CD8-positive, alpha-beta memory T cell (primary cell): ENCODE measurements at regions not wholly inside any gene's neighbourhood (a gene's known extent, or its start where the extent isn't known, plus 50 kb on each side); places are given as distances from the start of the nearest gene placed in this dataset.

Source experiments
- CTCF ChIA-PET: fragments of 350-600 bp; sonication (Branson Sonifier 250); formaldehyde crosslinking; loops from one replicate; lab custom pipeline; 2021; ENCODE audit warnings: antibody characterized with exemption; lab: Charles Lee
- POLR2A ChIA-PET: fragments of 350-600 bp; sonication (Branson Sonifier 250); formaldehyde crosslinking; loops from one replicate; lab custom pipeline; 2021; ENCODE audit warnings: antibody characterized with exemption; lab: Charles Lee
- DNase-seq, 5 donors: peaks; one replicate each; pipeline versions ENCODE4 v3.0.0 to v3.0.0-alpha.2; 2020 to 2022; ENCODE audit warnings: mixed read lengths in 1 of 5
- H3K27ac ChIP-seq: one replicate; pipeline ENCODE4 v1.7.0; 2013; ENCODE audit warnings: low read depth, mild to moderate bottlenecking, low read length, moderate library complexity
- H3K27me3 ChIP-seq: 2 replicates; pipeline ENCODE4 v1.7.0; 2013; ENCODE audit warnings: low read length, mild to moderate bottlenecking; ENCODE audit not compliant: insufficient read depth, poor library complexity, severe bottlenecking
- H3K36me3 ChIP-seq: 2 replicates; pipeline ENCODE4 v1.7.0; 2013; ENCODE audit warnings: mild to moderate bottlenecking, low read length, moderate library complexity; ENCODE audit not compliant: insufficient read depth
- H3K4me1 ChIP-seq: 2 replicates; pipeline ENCODE4 v1.7.0; 2013; ENCODE audit warnings: mild to moderate bottlenecking, low read length, moderate library complexity; ENCODE audit not compliant: insufficient read depth
- H3K4me3 ChIP-seq: 2 replicates; pipeline ENCODE4 v1.7.0; 2013; ENCODE audit warnings: mild to moderate bottlenecking, low read length
- H3K9me3 ChIP-seq: 2 replicates; pipeline ENCODE4 v1.7.0; 2013; ENCODE audit warnings: mild to moderate bottlenecking, low read length
- H3K27ac Mint-ChIP-seq, 8 donors: one replicate each; pipeline ENCODE4 v1.8.0; 2020 to 2021; ENCODE audit warnings: mixed read lengths in 8 of 8, mild to moderate bottlenecking in 6 of 8, inconsistent platforms in 3 of 8, moderate library complexity in 3 of 8
- H3K27me3 Mint-ChIP-seq, 2 donors: one replicate each; pipeline ENCODE4 v1.8.0; 2020 to 2021; ENCODE audit warnings: mixed read lengths in 2 of 2, mild to moderate bottlenecking in 1 of 2, moderate library complexity in 1 of 2
- H3K36me3 Mint-ChIP-seq, 3 donors: one replicate each; pipeline ENCODE4 v1.8.0; 2020 to 2021; ENCODE audit warnings: mixed read lengths in 3 of 3, inconsistent platforms in 1 of 3, mild to moderate bottlenecking in 1 of 3
- H3K4me1 Mint-ChIP-seq, 3 donors: one replicate each; pipeline ENCODE4 v1.8.0; 2020 to 2021; ENCODE audit warnings: mixed read lengths in 3 of 3, inconsistent platforms in 1 of 3, mild to moderate bottlenecking in 1 of 3
- H3K4me3 Mint-ChIP-seq, 7 donors: one replicate each; pipeline ENCODE4 v1.8.0; 2020 to 2021; ENCODE audit warnings: mixed read lengths in 7 of 7, mild to moderate bottlenecking in 6 of 7, moderate library complexity in 4 of 7, inconsistent platforms in 2 of 7
- H3K9me3 Mint-ChIP-seq, 5 donors: one replicate each; pipeline ENCODE4 v1.8.0; 2020 to 2022; ENCODE audit warnings: mixed read lengths in 5 of 5, mild to moderate bottlenecking in 3 of 5, moderate library complexity in 2 of 5, inconsistent platforms in 1 of 5

- no peaks in the 10 kb centered on the region for H3K27me3 Mint-ChIP-seq
- Histone ChIP-seq H3K9me3 (no peaks in the 10 kb centered on the region), H3K4me1 (no peaks in the 10 kb centered on the region), H3K27me3 (no peaks in the 10 kb centered on the region), H3K36me3 (no peaks in the 10 kb centered on the region), H3K27ac (no peak overlapping the region), H3K4me3 (no peak overlapping the region)
- H3K4me1 Mint-ChIP-seq: no peaks in the 10 kb centered on the region
- no peaks in the 10 kb centered on the region for H3K36me3 Mint-ChIP-seq
- no peak overlapping the region for H3K27ac Mint-ChIP-seq
- CTCF ChIA-PET: no interaction called here
- POLR2A ChIA-PET: no interaction called here
- H3K9me3 Mint-ChIP-seq: peaks cover 1 to 9% (median 3%) of the 10 kb centered on the region in 5 donors
- no peak overlapping the region for H3K4me3 Mint-ChIP-seq
- no peak for DNase-seq
Measured at GRCh38 chr2:13481201-13481600, 764.5 kb downstream of the TRIB2 start.

DNA sequence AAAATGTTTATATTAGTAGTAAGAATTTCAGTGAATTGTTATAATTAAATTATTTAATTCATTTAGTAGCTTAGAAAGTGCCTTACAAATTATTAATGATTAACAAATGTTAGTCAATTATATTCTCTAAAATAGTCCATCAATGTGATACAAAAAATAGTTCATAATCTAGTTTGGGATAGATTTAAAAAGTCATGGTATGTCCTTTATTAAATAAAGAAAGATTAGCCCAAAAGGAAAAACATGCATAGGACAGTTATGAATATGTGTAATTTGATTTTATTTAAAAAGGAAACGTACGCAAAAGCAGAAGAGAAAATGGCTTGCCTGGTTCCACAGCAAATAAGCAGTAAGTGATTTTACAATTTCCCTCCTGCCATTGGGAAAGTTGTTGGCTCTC, 768.5 kb downstream of the TRIB2 start:
- no peaks in the 10 kb centered on the region for H3K27me3 ChIP-seq
- no peaks in the 10 kb centered on the region for H3K27me3 Mint-ChIP-seq
- no peaks in the 10 kb centered on the region for H3K36me3 ChIP-seq
- H3K9me3 Mint-ChIP-seq: peaks cover 0 to 22% (median 1%) of the 10 kb centered on the region in 5 donors
- no peaks in the 10 kb centered on the region for H3K4me1 ChIP-seq
- no peaks in the 10 kb centered on the region for H3K36me3 Mint-ChIP-seq
- POLR2A ChIA-PET: no interaction called here
- no peaks in the 10 kb centered on the region for H3K4me1 Mint-ChIP-seq
- no peaks in the 10 kb centered on the region for H3K9me3 ChIP-seq
- CTCF ChIA-PET: no interaction called here
- H3K4me3 ChIP-seq: no peak overlapping the region
- H3K27ac ChIP-seq: no peak overlapping the region
- no peak overlapping the region for H3K4me3 Mint-ChIP-seq
- no peak for DNase-seq
- no peak overlapping the region for H3K27ac Mint-ChIP-seq

DNA sequence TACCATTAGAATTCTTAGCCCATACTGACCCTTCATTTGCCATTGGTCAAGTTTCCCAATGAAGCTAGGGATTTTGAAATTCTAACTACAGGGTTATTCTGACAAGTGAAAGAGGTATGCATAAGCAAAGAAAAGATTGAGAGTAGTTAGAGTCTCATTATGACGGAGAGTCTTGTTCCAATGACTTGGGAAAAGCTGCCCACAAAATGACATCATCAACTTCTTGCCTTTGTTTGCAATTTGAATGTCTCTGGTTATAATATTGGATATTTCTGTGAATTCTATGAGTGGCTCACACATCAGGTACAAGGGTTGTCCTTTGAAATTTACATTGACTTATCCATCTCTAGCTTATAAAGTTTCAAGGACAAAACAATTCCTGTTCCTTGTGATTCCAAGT, 772.2 kb downstream of the TRIB2 start:
- no peak overlapping the region for H3K27ac Mint-ChIP-seq
- CTCF ChIA-PET: no interaction called here
- no peak for DNase-seq
- no peaks in the 10 kb centered on the region for H3K36me3 Mint-ChIP-seq
- no peaks in the 10 kb centered on the region for H3K27me3 Mint-ChIP-seq
- peaks cover 0 to 22% (median 7%) of the 10 kb centered on the region in 5 donors for H3K9me3 Mint-ChIP-seq
- H3K4me1 ChIP-seq: no peaks in the 10 kb centered on the region
- POLR2A ChIA-PET: no interaction called here
- H3K27me3 ChIP-seq: no peaks in the 10 kb centered on the region
- H3K4me1 Mint-ChIP-seq: no peaks in the 10 kb centered on the region
- no peaks in the 10 kb centered on the region for H3K9me3 ChIP-seq
- H3K27ac ChIP-seq: no peak overlapping the region
- H3K4me3 Mint-ChIP-seq: no peak overlapping the region
- no peaks in the 10 kb centered on the region for H3K36me3 ChIP-seq
- H3K4me3 ChIP-seq: no peak overlapping the region

DNA sequence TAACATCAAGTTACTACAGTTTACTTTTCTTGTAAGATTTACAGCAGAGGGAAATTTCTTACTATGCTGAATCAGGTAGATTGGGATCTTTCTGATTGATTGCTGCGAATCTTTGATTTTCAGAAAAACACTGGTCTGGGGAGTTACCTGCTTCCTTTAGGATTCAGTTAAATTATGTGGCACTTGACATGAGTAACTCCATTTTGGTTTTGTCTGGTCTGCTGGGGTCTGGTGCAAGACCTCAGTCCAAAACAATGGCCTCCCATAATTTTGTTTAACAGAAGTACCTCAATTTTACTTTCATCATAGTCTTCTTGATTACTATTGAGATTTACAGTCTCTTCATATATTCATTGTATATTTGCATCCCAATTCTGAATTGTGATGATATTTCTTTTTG, 775.5 kb downstream of the TRIB2 start:
- ChIA-PET POLR2A (no interaction called here), CTCF (no interaction called here)
- no peaks in the 10 kb centered on the region for H3K36me3 Mint-ChIP-seq
- no peak overlapping the region for H3K4me3 Mint-ChIP-seq
- no peak for DNase-seq
- Histone ChIP-seq H3K27ac (no peak overlapping the region), H3K4me1 (no peaks in the 10 kb centered on the region), H3K4me3 (no peak overlapping the region), H3K27me3 (no peaks in the 10 kb centered on the region), H3K9me3 (no peaks in the 10 kb centered on the region), H3K36me3 (no peaks in the 10 kb centered on the region)
- no peak overlapping the region for H3K27ac Mint-ChIP-seq
- H3K27me3 Mint-ChIP-seq: no peaks in the 10 kb centered on the region
- no peaks in the 10 kb centered on the region for H3K4me1 Mint-ChIP-seq
- peaks cover 0 to 16% (median 6%) of the 10 kb centered on the region in 5 donors for H3K9me3 Mint-ChIP-seq

- Mint-ChIP-seq H3K9me3 (peaks cover 0 to 10% (median 4%) of the 10 kb centered on the region in 5 donors), H3K27me3 (no peaks in the 10 kb centered on the region), H3K27ac (no peak overlapping the region), H3K4me3 (no peak overlapping the region), H3K4me1 (no peaks in the 10 kb centered on the region), H3K36me3 (no peaks in the 10 kb centered on the region)
- POLR2A ChIA-PET: no interaction called here
- DNase-seq: no peak
- no peaks in the 10 kb centered on the region for H3K36me3 ChIP-seq
- H3K27me3 ChIP-seq: no peaks in the 10 kb centered on the region
- H3K27ac ChIP-seq: no peak overlapping the region
- no peak overlapping the region for H3K4me3 ChIP-seq
- H3K4me1 ChIP-seq: no peaks in the 10 kb centered on the region
- no peaks in the 10 kb centered on the region for H3K9me3 ChIP-seq
- CTCF ChIA-PET: no interaction called here
Measured at GRCh38 chr2:13495051-13495450, 778.3 kb downstream of the TRIB2 start.

DNA sequence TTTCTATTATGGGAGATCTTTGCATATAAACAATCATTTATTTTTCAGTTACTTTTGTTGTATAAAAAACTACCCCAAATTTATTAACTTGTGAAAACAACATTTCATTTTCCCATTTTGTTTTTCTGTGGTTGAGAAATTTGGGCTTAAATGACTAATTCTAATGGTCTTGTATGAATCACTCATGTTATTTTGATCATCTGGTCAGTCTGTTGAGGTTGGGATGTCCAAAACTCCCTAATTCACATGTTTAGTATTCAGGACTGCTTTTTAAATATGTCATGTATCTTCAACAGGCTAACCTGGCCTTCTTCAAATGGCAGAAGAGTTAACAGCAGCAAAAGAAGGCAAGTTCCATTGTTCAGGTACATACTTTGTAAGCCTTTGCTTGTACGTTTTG, 788.1 kb downstream of the TRIB2 start:
- Histone ChIP-seq H3K27me3 (no peaks in the 10 kb centered on the region), H3K4me1 (no peaks in the 10 kb centered on the region), H3K36me3 (no peaks in the 10 kb centered on the region), H3K27ac (no peak overlapping the region), H3K9me3 (no peaks in the 10 kb centered on the region), H3K4me3 (no peak overlapping the region)
- Mint-ChIP-seq H3K36me3 (no peaks in the 10 kb centered on the region), H3K9me3 (peaks cover 4 to 15% (median 6%) of the 10 kb centered on the region in 5 donors), H3K27ac (no peak overlapping the region), H3K27me3 (peaks cover 0 to 1% of the 10 kb centered on the region in 2 donors), H3K4me3 (no peak overlapping the region), H3K4me1 (no peaks in the 10 kb centered on the region)
- ChIA-PET POLR2A (no interaction called here), CTCF (no interaction called here)
- no peak for DNase-seq

DNA sequence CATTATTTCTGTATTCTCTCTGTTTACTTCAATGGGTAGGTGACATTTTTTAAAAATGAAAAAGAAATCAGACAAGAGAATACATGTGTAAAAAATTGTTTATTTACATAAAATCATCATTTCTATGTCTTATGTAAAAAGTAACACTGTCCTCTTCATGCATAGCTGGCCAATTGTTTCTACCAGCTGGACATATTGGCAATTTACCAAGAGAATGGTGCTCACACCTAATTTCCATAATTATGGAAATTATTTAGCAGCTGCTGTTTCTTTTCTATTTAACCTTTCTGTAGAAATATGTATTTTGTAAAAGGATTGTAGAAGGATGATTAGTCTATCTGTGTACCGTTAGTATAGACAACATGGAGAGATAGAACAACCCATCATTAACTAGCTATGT, 791.9 kb downstream of the TRIB2 start:
- Mint-ChIP-seq H3K36me3 (no peaks in the 10 kb centered on the region), H3K27ac (no peak overlapping the region), H3K27me3 (peaks cover 0 to 1% of the 10 kb centered on the region in 2 donors), H3K4me1 (no peaks in the 10 kb centered on the region), H3K4me3 (no peak overlapping the region), H3K9me3 (peaks cover 0 to 15% (median 4%) of the 10 kb centered on the region in 5 donors)
- no peak for DNase-seq
- Histone ChIP-seq H3K27me3 (no peaks in the 10 kb centered on the region), H3K4me3 (no peak overlapping the region), H3K4me1 (no peaks in the 10 kb centered on the region), H3K27ac (no peak overlapping the region), H3K9me3 (no peaks in the 10 kb centered on the region), H3K36me3 (no peaks in the 10 kb centered on the region)
- ChIA-PET POLR2A (no interaction called here), CTCF (no interaction called here)

- H3K4me1 ChIP-seq: no peaks in the 10 kb centered on the region
- no peak overlapping the region for H3K27ac ChIP-seq
- H3K27me3 ChIP-seq: no peaks in the 10 kb centered on the region
- CTCF ChIA-PET: no interaction called here
- peaks cover 0 to 28% (median 7%) of the 10 kb centered on the region in 5 donors for H3K9me3 Mint-ChIP-seq
- H3K9me3 ChIP-seq: no peaks in the 10 kb centered on the region
- H3K36me3 Mint-ChIP-seq: no peaks in the 10 kb centered on the region
- no peak overlapping the region for H3K4me3 ChIP-seq
- H3K36me3 ChIP-seq: no peaks in the 10 kb centered on the region
- H3K27me3 Mint-ChIP-seq: no peaks in the 10 kb centered on the region
- H3K4me1 Mint-ChIP-seq: no peaks in the 10 kb centered on the region
- POLR2A ChIA-PET: no interaction called here
- no peak overlapping the region for H3K4me3 Mint-ChIP-seq
- DNase-seq: no peak
- H3K27ac Mint-ChIP-seq: no peak overlapping the region
Measured at GRCh38 chr2:13515254-13515653, 798.5 kb downstream of the TRIB2 start.

DNA sequence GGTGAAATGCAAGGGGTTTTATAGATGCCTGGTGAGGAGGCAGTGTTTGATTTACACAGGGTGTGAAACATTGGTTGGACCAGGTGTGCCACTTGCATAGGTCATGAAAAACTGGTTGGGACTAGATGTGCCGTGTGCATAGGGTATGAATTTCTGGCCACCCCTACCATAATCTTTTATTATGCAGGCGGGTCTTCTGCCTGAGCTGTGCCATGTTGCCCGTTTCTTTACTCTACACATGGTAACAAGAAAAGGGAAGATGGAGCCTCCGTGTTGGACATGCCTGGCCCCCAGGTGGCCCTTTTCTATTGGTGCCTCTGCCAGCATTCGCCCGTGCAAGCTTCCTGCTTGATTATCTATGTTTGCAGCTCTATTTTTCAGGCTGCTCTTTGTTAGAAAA, 805.4 kb downstream of the TRIB2 start:
- Mint-ChIP-seq H3K4me1 (no peaks in the 10 kb centered on the region), H3K9me3 (peaks cover 0 to 18% (median 4%) of the 10 kb centered on the region in 5 donors), H3K27ac (no peak overlapping the region), H3K36me3 (no peaks in the 10 kb centered on the region), H3K27me3 (no peaks in the 10 kb centered on the region), H3K4me3 (no peak overlapping the region)
- Histone ChIP-seq H3K4me3 (no peak overlapping the region), H3K27me3 (no peaks in the 10 kb centered on the region), H3K27ac (no peak overlapping the region), H3K36me3 (no peaks in the 10 kb centered on the region), H3K4me1 (no peaks in the 10 kb centered on the region), H3K9me3 (no peaks in the 10 kb centered on the region)
- no peak for DNase-seq
- ChIA-PET POLR2A (no interaction called here), CTCF (no interaction called here)
